ENCODE measurements at regions not wholly inside any gene's neighbourhood (a gene's known extent, or its start where the extent isn't known, plus 50 kb on each side); places are given as distances from the start of the nearest gene placed in this dataset.

DNA sequence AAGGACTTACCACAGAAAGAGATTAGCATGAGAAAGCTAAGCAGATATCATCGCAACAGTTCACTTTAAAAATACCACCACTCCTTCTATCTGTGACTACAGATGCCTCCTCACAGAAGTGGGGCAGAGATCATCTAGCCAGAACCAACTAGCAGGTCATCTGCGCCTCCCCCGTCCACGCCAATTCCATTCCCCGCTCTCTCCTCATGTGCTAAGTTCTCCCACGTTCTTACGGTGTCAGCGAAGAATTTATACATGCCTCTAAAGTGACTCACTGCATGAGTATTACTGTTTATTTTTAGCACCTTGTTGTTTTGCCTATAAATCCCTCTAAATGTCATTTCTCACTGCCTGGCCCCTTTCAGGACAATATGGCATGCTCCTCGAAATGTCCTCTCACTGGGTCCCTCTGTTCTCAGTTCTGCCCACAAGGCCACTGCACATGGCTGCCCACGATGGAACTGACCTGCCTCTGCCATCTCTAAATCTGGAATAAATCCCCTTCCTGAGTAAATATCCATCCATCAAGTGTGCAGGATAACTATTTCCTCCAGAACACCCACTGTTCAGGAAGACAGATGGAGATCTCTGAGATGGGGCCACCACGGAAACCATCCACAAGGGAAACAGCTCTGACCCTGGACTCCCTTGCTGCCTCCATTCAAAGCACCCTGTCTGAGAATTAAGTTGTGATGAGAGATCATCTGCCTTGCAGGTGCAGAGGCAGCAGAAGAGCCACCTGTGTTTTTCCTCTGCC is 137.7 kb downstream of the IRS1 start:
- no peak for TF ChIP-seq SUZ12 (IDR thresholded peaks at IDR 0.05; ENCODE audit: extremely low read depth, insufficient read depth, insufficient read length)
- no peak for TF ChIP-seq ZNF274 (IDR thresholded peaks at IDR 0.05; ENCODE audit: low read depth, low read length)
- no peak for TF ChIP-seq YY1 (IDR thresholded peaks at IDR 0.05; ENCODE audit: insufficient read depth, insufficient read length)
- H3K4me3 ChIP-seq (ENCODE audit: insufficient read length, low read depth), result no peak overlapping the region

DNA sequence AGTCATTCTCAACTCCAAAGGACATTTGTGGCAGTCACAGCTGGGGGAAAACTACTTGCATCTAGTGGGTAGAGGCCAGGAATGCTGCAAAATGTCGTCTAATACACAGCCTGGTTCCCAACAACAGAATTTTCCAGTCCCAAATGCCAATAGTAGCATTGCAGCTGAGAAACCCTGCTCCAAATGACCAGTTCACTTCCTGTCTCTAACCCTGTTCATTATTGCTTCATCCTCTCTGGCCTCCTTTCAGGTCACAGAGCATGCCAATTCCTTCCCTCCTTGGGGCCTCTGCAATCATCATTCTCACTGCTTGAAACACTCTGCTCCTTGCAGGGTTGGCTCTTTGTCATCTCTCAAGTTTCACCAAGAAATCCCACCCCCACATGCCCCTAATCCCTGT is 139.1 kb downstream of the IRS1 start:
- DNase-seq (ENCODE audit: low read depth, low spot score), result no peak
- no peaks in the 10 kb centered on the region; the same call in 1 of the 2 replicates for H3K9me3 ChIP-seq (ENCODE audit: insufficient read depth, low read length)
- TF ChIP-seq ZNF274 (IDR thresholded peaks at IDR 0.05; ENCODE audit: low read depth, low read length) (no peak), SUZ12 (IDR thresholded peaks at IDR 0.05; ENCODE audit: extremely low read depth, insufficient read depth, insufficient read length) (no peak), YY1 (IDR thresholded peaks at IDR 0.05; ENCODE audit: insufficient read depth, insufficient read length) (no peak)

More for the DNA sequence above, 137.7 kb downstream of the IRS1 start:
- Histone ChIP-seq H3K4me1 (ENCODE audit: insufficient read depth, insufficient read length) (no peaks in the 10 kb centered on the region), H3K9ac (ENCODE audit: insufficient read length, low read depth) (no peak overlapping the region), H3K27me3 (ENCODE audit: insufficient read depth, insufficient read length) (no peaks in the 10 kb centered on the region), H3K36me3 (ENCODE audit: insufficient read depth, insufficient read length, low read length) (no peaks in the 10 kb centered on the region), H3K9me3 (ENCODE audit: insufficient read depth, low read length) (no peaks in the 10 kb centered on the region; the same call in 1 of the 2 replicates)
- DNase-seq (ENCODE audit: low read depth, low spot score), result no peak

DNA sequence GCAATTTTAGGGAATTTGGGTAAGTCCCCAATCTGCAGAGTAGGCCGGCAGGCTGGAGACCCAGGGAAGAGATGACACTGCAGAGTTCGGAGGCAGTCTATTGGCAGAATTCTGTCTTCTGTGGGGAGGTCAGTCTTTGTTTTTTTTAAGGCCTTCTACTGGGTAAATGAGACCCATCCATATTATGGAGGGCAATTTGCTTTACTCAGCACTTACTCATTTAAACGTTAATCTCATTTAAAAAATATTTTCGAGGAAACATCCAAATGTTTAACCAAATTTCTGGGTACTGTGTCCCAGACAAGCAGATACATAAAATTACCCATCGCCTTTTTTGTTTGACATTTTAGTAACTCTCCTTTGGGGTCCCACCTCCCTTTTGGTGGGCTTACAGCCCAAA is 139.5 kb downstream of the IRS1 start:
- TF ChIP-seq SUZ12 (IDR thresholded peaks at IDR 0.05; ENCODE audit: extremely low read depth, insufficient read depth, insufficient read length) (no peak), ZNF274 (IDR thresholded peaks at IDR 0.05; ENCODE audit: low read depth, low read length) (no peak), YY1 (IDR thresholded peaks at IDR 0.05; ENCODE audit: insufficient read depth, insufficient read length) (no peak)
- no peak for DNase-seq (ENCODE audit: low read depth, low spot score)
- H3K4me1 ChIP-seq (ENCODE audit: insufficient read depth, insufficient read length), result no peaks in the 10 kb centered on the region
- H3K36me3 ChIP-seq (ENCODE audit: insufficient read depth, insufficient read length, low read length), result no peaks in the 10 kb centered on the region
- H3K4me3 ChIP-seq (ENCODE audit: insufficient read length, low read depth), result no peak overlapping the region
- no peaks in the 10 kb centered on the region for H3K27me3 ChIP-seq (ENCODE audit: insufficient read depth, insufficient read length)
- no peaks in the 10 kb centered on the region; the same call in 1 of the 2 replicates for H3K9me3 ChIP-seq (ENCODE audit: insufficient read depth, low read length)
- H3K9ac ChIP-seq (ENCODE audit: insufficient read length, low read depth), result no peak overlapping the region

More for the DNA sequence above, 139.1 kb downstream of the IRS1 start:
- H3K9ac ChIP-seq (ENCODE audit: insufficient read length, low read depth), result no peak overlapping the region
- no peaks in the 10 kb centered on the region for H3K4me1 ChIP-seq (ENCODE audit: insufficient read depth, insufficient read length)
- H3K4me3 ChIP-seq (ENCODE audit: insufficient read length, low read depth), result no peak overlapping the region
- no peaks in the 10 kb centered on the region for H3K36me3 ChIP-seq (ENCODE audit: insufficient read depth, insufficient read length, low read length)
- H3K27me3 ChIP-seq (ENCODE audit: insufficient read depth, insufficient read length), result no peaks in the 10 kb centered on the region

DNA sequence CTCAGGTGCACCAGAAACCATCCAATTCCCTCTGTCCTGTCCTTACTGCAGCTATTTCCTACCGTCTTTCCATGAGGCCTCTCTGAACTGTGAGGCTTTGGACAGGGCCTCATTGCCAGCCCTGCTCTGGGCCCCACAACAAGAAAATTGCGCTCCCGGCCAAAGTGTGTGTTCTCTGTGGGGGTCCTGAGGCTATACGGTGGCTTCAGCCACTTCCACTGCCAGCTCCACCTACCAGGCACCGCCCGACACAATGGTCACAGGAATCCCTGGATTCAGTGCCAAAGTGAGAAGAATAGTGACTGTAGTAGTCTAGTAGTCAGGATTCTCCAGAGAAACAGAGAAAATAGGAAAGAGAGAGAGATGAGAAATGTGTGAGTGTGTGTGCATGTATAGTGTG is 140.2 kb downstream of the IRS1 start:
- no peaks in the 10 kb centered on the region for H3K4me1 ChIP-seq (ENCODE audit: insufficient read depth, insufficient read length)
- H3K27me3 ChIP-seq (ENCODE audit: insufficient read depth, insufficient read length), result no peaks in the 10 kb centered on the region
- no peak overlapping the region for H3K4me3 ChIP-seq (ENCODE audit: insufficient read length, low read depth)
- TF ChIP-seq ZNF274 (IDR thresholded peaks at IDR 0.05; ENCODE audit: low read depth, low read length) (no peak), YY1 (IDR thresholded peaks at IDR 0.05; ENCODE audit: insufficient read depth, insufficient read length) (no peak), SUZ12 (IDR thresholded peaks at IDR 0.05; ENCODE audit: extremely low read depth, insufficient read depth, insufficient read length) (no peak)
- H3K9me3 ChIP-seq (ENCODE audit: insufficient read depth, low read length), result no peaks in the 10 kb centered on the region; the same call in 1 of the 2 replicates
- no peak for DNase-seq (ENCODE audit: low read depth, low spot score)
- H3K36me3 ChIP-seq (ENCODE audit: insufficient read depth, insufficient read length, low read length), result no peaks in the 10 kb centered on the region
- H3K9ac ChIP-seq (ENCODE audit: insufficient read length, low read depth), result no peak overlapping the region

DNA sequence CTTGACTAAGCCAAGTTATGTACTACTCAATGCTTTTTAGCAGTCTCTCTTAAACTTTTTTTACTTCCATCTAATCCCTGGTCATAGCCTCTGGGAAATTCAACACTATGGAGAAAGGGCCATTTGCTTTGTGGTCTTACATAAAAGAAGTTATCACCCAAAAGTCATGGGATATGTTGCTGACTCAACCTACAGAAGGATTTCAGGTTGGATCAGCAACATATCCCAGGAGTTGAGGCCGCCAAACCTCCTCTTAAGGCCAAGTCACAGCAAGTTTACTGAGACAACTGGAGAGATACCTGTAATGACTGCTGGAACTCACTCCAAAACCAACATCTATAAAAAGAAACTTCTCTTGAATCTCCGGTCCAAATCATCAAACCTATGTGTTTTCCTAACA is 141.1 kb downstream of the IRS1 start:
- TF ChIP-seq SUZ12 (IDR thresholded peaks at IDR 0.05; ENCODE audit: extremely low read depth, insufficient read depth, insufficient read length) (no peak), ZNF274 (IDR thresholded peaks at IDR 0.05; ENCODE audit: low read depth, low read length) (no peak), YY1 (IDR thresholded peaks at IDR 0.05; ENCODE audit: insufficient read depth, insufficient read length) (no peak)
- Histone ChIP-seq H3K4me1 (ENCODE audit: insufficient read depth, insufficient read length) (no peaks in the 10 kb centered on the region), H3K27me3 (ENCODE audit: insufficient read depth, insufficient read length) (no peaks in the 10 kb centered on the region), H3K9me3 (ENCODE audit: insufficient read depth, low read length) (peaks cover 4% of the 10 kb centered on the region; the same call in 1 of the 2 replicates), H3K36me3 (ENCODE audit: insufficient read depth, insufficient read length, low read length) (no peaks in the 10 kb centered on the region), H3K9ac (ENCODE audit: insufficient read length, low read depth) (no peak overlapping the region), H3K4me3 (ENCODE audit: insufficient read length, low read depth) (no peak overlapping the region)
- DNase-seq (ENCODE audit: low read depth, low spot score), result no peak

DNA sequence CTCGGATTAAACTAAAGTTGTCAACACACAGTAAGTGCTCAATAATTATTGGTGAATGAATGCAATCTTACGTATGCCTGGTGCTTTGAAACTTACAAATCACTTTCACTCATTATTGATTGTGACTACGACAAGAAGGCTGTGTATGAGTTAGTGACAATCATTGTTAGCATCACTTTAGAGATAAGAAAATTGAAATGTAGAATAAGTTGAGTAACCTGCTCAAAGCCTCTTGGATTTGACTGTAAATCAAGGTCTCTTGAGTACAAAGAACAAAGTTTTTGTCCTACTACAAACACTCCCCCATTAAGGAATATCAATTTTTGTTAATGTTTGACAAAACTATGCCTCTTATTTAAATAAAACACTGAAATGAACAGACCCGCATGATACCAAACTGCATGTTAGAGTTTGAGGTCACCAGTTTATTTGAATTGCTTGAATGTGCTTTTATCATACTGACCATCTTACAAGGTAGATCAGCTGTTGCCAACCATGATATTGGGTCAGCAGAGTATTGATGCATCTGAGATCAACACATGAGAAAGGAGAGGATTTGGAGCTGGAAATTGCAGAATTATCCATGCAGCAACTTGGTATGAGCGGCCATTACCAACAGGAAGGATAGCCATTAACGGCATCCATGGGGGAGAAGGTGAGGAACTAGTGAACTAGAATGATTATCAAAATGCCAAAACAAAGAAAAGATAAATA is 142.1 kb downstream of the IRS1 start:
- TF ChIP-seq SUZ12 (IDR thresholded peaks at IDR 0.05; ENCODE audit: extremely low read depth, insufficient read depth, insufficient read length) (no peak), YY1 (IDR thresholded peaks at IDR 0.05; ENCODE audit: insufficient read depth, insufficient read length) (no peak), ZNF274 (IDR thresholded peaks at IDR 0.05; ENCODE audit: low read depth, low read length) (no peak)
- no peak for DNase-seq (ENCODE audit: low read depth, low spot score)
- Histone ChIP-seq H3K9ac (ENCODE audit: insufficient read length, low read depth) (no peak overlapping the region), H3K9me3 (ENCODE audit: insufficient read depth, low read length) (peaks cover 6% of the 10 kb centered on the region; the same call in 1 of the 2 replicates), H3K4me3 (ENCODE audit: insufficient read length, low read depth) (no peak overlapping the region), H3K36me3 (ENCODE audit: insufficient read depth, insufficient read length, low read length) (no peaks in the 10 kb centered on the region), H3K27me3 (ENCODE audit: insufficient read depth, insufficient read length) (no peaks in the 10 kb centered on the region), H3K4me1 (ENCODE audit: insufficient read depth, insufficient read length) (no peaks in the 10 kb centered on the region)

DNA sequence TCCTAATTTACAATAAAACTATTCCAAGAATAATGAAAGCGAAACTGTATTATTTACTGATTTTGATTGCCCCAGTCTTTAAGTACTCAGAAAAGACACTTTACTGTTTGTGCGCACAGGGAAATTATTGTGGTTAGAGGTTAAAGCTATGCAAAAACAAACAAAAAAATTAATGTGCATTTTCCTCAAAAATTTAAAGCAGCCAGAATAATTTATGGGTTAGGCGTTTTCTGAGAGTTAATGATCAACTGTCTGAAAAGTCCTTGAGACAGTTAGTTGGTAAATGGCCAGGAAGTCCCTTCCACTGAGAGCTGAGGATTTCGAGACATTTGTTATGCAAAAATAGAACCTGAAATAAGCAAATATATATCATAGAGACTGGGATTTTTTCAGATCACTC is 143.3 kb downstream of the IRS1 start:
- peaks cover 9% of the 10 kb centered on the region; the same call in 1 of the 2 replicates for H3K9me3 ChIP-seq (ENCODE audit: insufficient read depth, low read length)
- H3K36me3 ChIP-seq (ENCODE audit: insufficient read depth, insufficient read length, low read length), result no peaks in the 10 kb centered on the region
- no peaks in the 10 kb centered on the region for H3K27me3 ChIP-seq (ENCODE audit: insufficient read depth, insufficient read length)
- no peaks in the 10 kb centered on the region for H3K4me1 ChIP-seq (ENCODE audit: insufficient read depth, insufficient read length)
- TF ChIP-seq SUZ12 (IDR thresholded peaks at IDR 0.05; ENCODE audit: extremely low read depth, insufficient read depth, insufficient read length) (no peak), YY1 (IDR thresholded peaks at IDR 0.05; ENCODE audit: insufficient read depth, insufficient read length) (no peak), ZNF274 (IDR thresholded peaks at IDR 0.05; ENCODE audit: low read depth, low read length) (no peak)
- H3K9ac ChIP-seq (ENCODE audit: insufficient read length, low read depth), result no peak overlapping the region
- DNase-seq (ENCODE audit: low read depth, low spot score), result no peak
- no peak overlapping the region for H3K4me3 ChIP-seq (ENCODE audit: insufficient read length, low read depth)
